ENCODE measurements at regions not wholly inside any gene's neighbourhood (a gene's known extent, or its start where the extent isn't known, plus 50 kb on each side); places are given as distances from the start of the nearest gene placed in this dataset.

GRCh38 chr1:65687428-65688214, 105.1 kb upstream of the PDE4B start:
- peak; percentile 81 for DNase-seq

GRCh38 chr1:65688215-65688566, 104.5 kb upstream of the PDE4B start:
- DNase-seq, result no peak

- no peak for DNase-seq
These were observed 103.8 kb upstream of the PDE4B start for GRCh38 chr1:65688848-65689247.

GRCh38 chr1:65691152-65691900, 101.4 kb upstream of the PDE4B start:
- no peak for DNase-seq

- no peak for DNase-seq
These were observed 100.7 kb upstream of the PDE4B start for GRCh38 chr1:65691972-65692371.

- DNase-seq, result no peak
These were observed 98.6 kb upstream of the PDE4B start for GRCh38 chr1:65694126-65694525.

GRCh38 chr1:65694933-65695332, 97.8 kb upstream of the PDE4B start:
- no peak for DNase-seq

- DNase-seq, result no peak
These were observed 94.1 kb upstream of the PDE4B start for GRCh38 chr1:65698590-65698989.

GRCh38 chr1:65703853-65704252, 88.8 kb upstream of the PDE4B start:
- no peak for DNase-seq

- no peak for DNase-seq
These were observed 88.4 kb upstream of the PDE4B start for GRCh38 chr1:65704318-65704717.

GRCh38 chr1:65717815-65718454, 74.8 kb upstream of the PDE4B start:
- no peak for DNase-seq

- DNase-seq, result no peak
These were observed 73.3 kb upstream of the PDE4B start for GRCh38 chr1:65719391-65719790.

- no peak for DNase-seq
These were observed 70.2 kb upstream of the PDE4B start for GRCh38 chr1:65722461-65722860.

GRCh38 chr1:65724151-65724550, 68.5 kb upstream of the PDE4B start:
- no peak for DNase-seq

GRCh38 chr1:65725064-65725463, 67.6 kb upstream of the PDE4B start:
- DNase-seq, result no peak

GRCh38 chr1:65728504-65728903, 64.2 kb upstream of the PDE4B start:
- DNase-seq, result no peak

- DNase-seq, result no peak
These were observed 63.4 kb upstream of the PDE4B start for GRCh38 chr1:65729259-65729658.

- no peak for DNase-seq
These were observed 57.7 kb upstream of the PDE4B start for GRCh38 chr1:65734979-65735378.

- no peak for DNase-seq
These were observed 50.7 kb upstream of the PDE4B start for GRCh38 chr1:65741993-65742392.
